GM23248 (cell line): ENCODE measurements at regions not wholly inside any gene's neighbourhood (a gene's known extent, or its start where the extent isn't known, plus 50 kb on each side); places are given as distances from the start of the nearest gene placed in this dataset.
"Not testable (repeated sequence)": the region's sequence is repeated elsewhere in the genome, so short reads cannot be mapped to it uniquely, and the experiment has no call there.

Source experiments
- DNase-seq: peaks from one replicate; pipeline ENCODE4 v3.0.0-alpha.2; 2015
- H2AFZ ChIP-seq: fragments of 200-600 bp; sonication (generic); 2 replicates; pipeline ENCODE4 v1.6.1; 2016; ENCODE audit warnings: antibody characterized with exemption
- H3F3A ChIP-seq: fragments of 200-600 bp; sonication (generic); 2 replicates; pipeline ENCODE4 v1.6.1; 2016; ENCODE audit warnings: mild to moderate bottlenecking, antibody characterized with exemption, mixed run types; ENCODE audit not compliant: insufficient read depth
- H3K27ac ChIP-seq: fragments of 200-600 bp; sonication (generic); 2 replicates; pipeline ENCODE4 v1.5.1; 2016; ENCODE audit warnings: mild to moderate bottlenecking
- H3K27me3 ChIP-seq: fragments of 200-600 bp; sonication (generic); replicated peaks from 2 replicates; pipeline ENCODE4 v1.6.1; 2016; ENCODE audit warnings: mild to moderate bottlenecking; ENCODE audit not compliant: insufficient read depth
- H3K36me3 ChIP-seq: fragments of 200-600 bp; sonication (generic); 2 replicates; pipeline ENCODE4 v1.6.1; 2016; ENCODE audit warnings: low read depth, mild to moderate bottlenecking
- H3K4me1 ChIP-seq: fragments of 200-600 bp; sonication (generic); 2 replicates; pipeline ENCODE4 v1.6.1; 2016; ENCODE audit warnings: mild to moderate bottlenecking; ENCODE audit not compliant: insufficient read depth
- H3K4me2 ChIP-seq: fragments of 200-600 bp; sonication (generic); one replicate; pipeline ENCODE4 v1.6.1; 2016; ENCODE audit warnings: mild to moderate bottlenecking; ENCODE audit not compliant: unreplicated experiment
- H3K4me3 ChIP-seq: fragments of 200-600 bp; sonication (generic); 2 replicates; pipeline ENCODE4 v1.5.1; 2016; ENCODE audit warnings: mild to moderate bottlenecking
- H3K79me2 ChIP-seq: fragments of 200-600 bp; sonication (generic); 2 replicates; pipeline ENCODE4 v1.6.1; 2016; ENCODE audit warnings: mild to moderate bottlenecking; ENCODE audit not compliant: insufficient read depth
- H3K9ac ChIP-seq: fragments of 200-600 bp; sonication (generic); 2 replicates; pipeline ENCODE4 v1.6.1; 2016; ENCODE audit warnings: mild to moderate bottlenecking
- H3K9me2 ChIP-seq: fragments of 200-600 bp; sonication (generic); 2 replicates; pipeline ENCODE4 v1.6.1; 2016; ENCODE audit warnings: mixed run types, mild to moderate bottlenecking, moderate library complexity; ENCODE audit not compliant: insufficient read depth
- H3K9me3 ChIP-seq: fragments of 200-600 bp; sonication (generic); one replicate; pipeline ENCODE4 v1.6.1; 2017; ENCODE audit warnings: low read depth
- H4K20me1 ChIP-seq: fragments of 200-600 bp; sonication (generic); 2 replicates; pipeline ENCODE4 v1.6.0; 2016; ENCODE audit not compliant: insufficient read depth
- EZH2 ChIP-seq: fragments of 200-600 bp; sonication (generic); IDR thresholded peaks from 2 replicates; pipeline ENCODE4 v1.6.1; 2018; ENCODE audit warnings: antibody characterized with exemption, mild to moderate bottlenecking; ENCODE audit not compliant: insufficient read depth, poor library complexity, severe bottlenecking
- EZH2phosphoT487 ChIP-seq: fragments of 200-600 bp; sonication (generic); IDR thresholded peaks from 2 replicates; pipeline ENCODE4 v1.6.1; 2018; ENCODE audit warnings: antibody characterized with exemption, moderate library complexity, mild to moderate bottlenecking, low read depth; ENCODE audit not compliant: insufficient read depth
- WGBS, 2 experiments: methylation state at CpG; one replicate each; pipeline ENCODE4 v1.1.6; 2015 to 2017; ENCODE audit warnings: low lambda C conversion rate in 2 of 2, low coverage in 1 of 2; ENCODE audit errors: missing lambda C conversion rate in 2 of 2; 5-methylcytosine and 5-hydroxymethylcytosine counted together
- in situ Hi-C: fragments of 300-500 bp; cut with MboI; formaldehyde crosslinking; loops from 2 replicates; pipeline ENCODE4 v1.15.0; 2020

DNA sequence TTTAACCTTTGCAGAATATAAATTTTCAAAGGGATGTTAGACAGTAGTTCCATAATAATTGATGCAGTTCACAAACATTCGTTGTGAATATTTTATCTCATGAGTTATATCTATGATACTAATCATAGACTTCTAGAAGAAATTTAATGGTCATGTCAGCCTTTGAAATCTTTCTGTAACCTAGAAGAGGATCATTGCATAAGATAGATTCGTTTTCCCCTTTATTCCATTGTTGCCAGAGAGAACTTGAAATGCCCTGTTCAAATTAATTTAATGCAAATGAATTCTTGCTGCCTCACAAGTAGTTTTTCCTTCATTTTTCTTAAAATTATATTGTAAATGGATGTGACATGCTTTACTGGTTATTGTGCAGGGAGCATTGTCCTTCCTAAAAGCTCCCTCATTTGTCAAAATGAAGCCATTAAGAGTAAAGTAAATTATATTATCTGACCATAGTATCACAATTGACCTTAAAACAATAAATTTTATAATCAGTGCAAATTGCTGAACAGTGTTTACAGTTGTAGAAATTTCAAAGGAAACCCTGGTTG, 128.5 kb upstream of the ZNF717 start:
- H3K9me2 ChIP-seq = no peaks in the 10 kb centered on the region
- 4 to 6% methylated on average over 2 of the region's 2 CpGs for WGBS, 2 experiments
- no peak overlapping the region for H2AFZ ChIP-seq
- no peak overlapping the region for H3K4me2 ChIP-seq
- no peaks in the 10 kb centered on the region for H3K4me1 ChIP-seq
- no peaks in the 10 kb centered on the region for H3K36me3 ChIP-seq
- H3F3A ChIP-seq = no peaks in the 10 kb centered on the region
- H3K4me3 ChIP-seq = no peak overlapping the region
- H3K27me3 ChIP-seq = no peaks in the 10 kb centered on the region
- no peaks in the 10 kb centered on the region for H4K20me1 ChIP-seq
- in situ Hi-C loops = no loop called here
- no peaks in the 10 kb centered on the region for H3K9me3 ChIP-seq
- no peaks in the 10 kb centered on the region for H3K79me2 ChIP-seq
- H3K9ac ChIP-seq = no peak overlapping the region
- TF ChIP-seq EZH2phosphoT487 = no peak
- TF ChIP-seq EZH2 = no peak
- H3K27ac ChIP-seq = no peak overlapping the region
- no peak for DNase-seq

DNA sequence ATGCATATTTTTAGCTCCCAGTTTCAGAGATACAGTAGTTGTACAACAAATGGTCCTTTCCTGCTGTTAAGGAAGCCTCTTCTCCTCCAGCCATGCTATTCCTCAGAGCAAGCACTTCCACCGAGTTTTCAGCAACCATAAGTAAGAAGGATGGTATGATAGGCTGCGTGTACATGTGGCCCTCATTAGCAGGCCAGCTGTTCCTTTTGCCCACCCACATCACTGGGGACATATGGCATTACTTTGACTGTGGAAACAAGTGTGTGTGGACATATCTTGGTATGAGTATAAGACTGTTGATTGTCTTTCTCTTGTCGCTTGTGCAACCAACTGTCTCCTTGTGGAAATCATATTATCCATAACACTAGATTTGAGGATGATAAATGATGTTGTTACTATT, 129.4 kb upstream of the ZNF717 start:
- H3K4me1 ChIP-seq, H3K9me3 ChIP-seq, H3K4me3 ChIP-seq, H4K20me1 ChIP-seq, H3F3A ChIP-seq, in situ Hi-C loops, H2AFZ ChIP-seq, H3K27me3 ChIP-seq, H3K36me3 ChIP-seq, DNase-seq, H3K79me2 ChIP-seq, H3K9ac ChIP-seq, H3K9me2 ChIP-seq, H3K27ac ChIP-seq, H3K4me2 ChIP-seq: not testable (repeated sequence)
- WGBS, 2 experiments = 12 to 13% methylated on average over 3 of the region's 3 CpGs

DNA sequence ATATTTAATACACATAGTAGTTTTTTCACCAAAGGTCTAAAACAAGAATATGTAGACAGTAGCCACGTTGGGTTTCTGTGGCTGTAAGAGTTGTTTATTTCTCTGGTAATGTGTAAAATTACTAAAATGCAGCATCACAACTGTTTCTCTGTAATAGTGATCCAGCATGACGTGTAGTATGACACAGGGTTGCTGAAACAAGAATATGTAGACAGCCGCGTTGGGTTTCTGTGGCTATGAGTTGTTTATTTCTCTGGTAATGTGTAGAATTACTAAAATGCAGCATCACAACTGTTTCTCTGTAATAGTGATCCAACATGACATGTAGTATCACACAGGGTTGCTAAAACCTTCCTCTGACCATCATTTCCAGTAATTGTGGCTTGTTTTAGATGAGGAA, 153.6 kb upstream of the ZNF717 start:
- Histone ChIP-seq H3K36me3 (no peaks in the 10 kb centered on the region), H3K9ac (no peak overlapping the region), H3K27ac (no peak overlapping the region), H3K4me1 (no peaks in the 10 kb centered on the region), H3K4me2 (no peak overlapping the region), H2AFZ (no peak overlapping the region), H3K27me3 (no peaks in the 10 kb centered on the region), H3F3A (no peaks in the 10 kb centered on the region), H3K9me2 (no peaks in the 10 kb centered on the region), H3K79me2 (no peaks in the 10 kb centered on the region), H3K4me3 (no peak overlapping the region), H3K9me3 (no peaks in the 10 kb centered on the region), H4K20me1 (no peaks in the 10 kb centered on the region)
- in situ Hi-C loops = no loop called here
- TF ChIP-seq EZH2 (no peak), EZH2phosphoT487 (no peak)
- DNase-seq = no peak
- 30 to 36% methylated on average over 4 of the region's 4 CpGs for WGBS, 2 experiments

DNA sequence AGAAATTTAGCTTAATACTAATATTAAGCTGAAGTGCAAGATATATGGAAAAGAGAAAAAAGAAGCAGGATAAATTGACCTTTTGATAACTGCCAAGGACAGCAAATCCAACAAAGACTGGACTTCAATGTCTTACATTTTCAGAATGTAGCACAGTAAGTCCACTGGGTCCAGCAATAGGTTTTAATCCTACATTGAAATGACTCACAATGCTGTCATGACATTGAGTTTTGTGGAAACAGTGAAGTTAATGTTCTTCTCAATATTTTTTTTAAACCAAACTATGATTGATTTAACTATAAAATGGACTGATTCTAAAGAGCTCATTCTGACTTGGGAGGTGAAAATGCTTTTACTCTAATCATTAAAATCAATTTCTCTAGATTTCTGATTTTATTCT, 166.6 kb upstream of the ZNF717 start:
- no peaks in the 10 kb centered on the region for H4K20me1 ChIP-seq
- no peaks in the 10 kb centered on the region for H3K4me1 ChIP-seq
- no peak overlapping the region for H3K4me2 ChIP-seq
- no peak overlapping the region for H3K4me3 ChIP-seq
- H3K27ac ChIP-seq = no peak overlapping the region
- no peaks in the 10 kb centered on the region for H3K9me3 ChIP-seq
- in situ Hi-C loops = no loop called here
- H3F3A ChIP-seq = no peaks in the 10 kb centered on the region
- H3K27me3 ChIP-seq = no peaks in the 10 kb centered on the region
- H3K9me2 ChIP-seq = no peaks in the 10 kb centered on the region
- peak; percentile 5 for DNase-seq
- H3K36me3 ChIP-seq = no peaks in the 10 kb centered on the region
- no peak overlapping the region for H3K9ac ChIP-seq
- TF ChIP-seq EZH2phosphoT487 (no peak), EZH2 (no peak)
- H3K79me2 ChIP-seq = no peaks in the 10 kb centered on the region
- H2AFZ ChIP-seq = no peak overlapping the region

DNA sequence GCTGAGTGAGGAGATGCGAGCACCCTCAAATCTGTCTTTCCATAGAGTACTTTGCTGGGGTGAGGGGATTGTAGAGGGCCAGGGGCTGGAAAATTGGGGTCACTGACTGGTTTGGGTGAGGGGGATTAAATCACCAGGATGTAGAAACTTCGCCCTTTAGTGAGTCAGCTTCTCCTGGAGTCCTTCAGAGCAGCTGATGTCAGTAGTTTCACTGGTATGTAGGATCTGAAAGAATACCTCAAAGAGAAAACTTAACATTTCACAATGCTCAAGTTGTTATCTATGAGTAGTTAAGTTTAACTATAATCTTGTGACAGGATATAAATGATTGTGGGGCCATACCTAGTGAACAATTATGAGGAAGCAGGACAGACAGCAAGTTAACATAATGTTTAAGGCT, 174.7 kb upstream of the ZNF717 start:
- H3K79me2 ChIP-seq, H3K36me3 ChIP-seq, H3K9ac ChIP-seq, H3K9me3 ChIP-seq, H2AFZ ChIP-seq, H3K4me1 ChIP-seq, H4K20me1 ChIP-seq, H3K4me2 ChIP-seq, H3K27me3 ChIP-seq, H3K4me3 ChIP-seq, H3K27ac ChIP-seq, H3K9me2 ChIP-seq, in situ Hi-C loops, H3F3A ChIP-seq, DNase-seq: not testable (repeated sequence)
- whole genome bisulfite sequencing, 2 experiments = 24 to 43% methylated on average over 2 of the region's 2 CpGs

DNA sequence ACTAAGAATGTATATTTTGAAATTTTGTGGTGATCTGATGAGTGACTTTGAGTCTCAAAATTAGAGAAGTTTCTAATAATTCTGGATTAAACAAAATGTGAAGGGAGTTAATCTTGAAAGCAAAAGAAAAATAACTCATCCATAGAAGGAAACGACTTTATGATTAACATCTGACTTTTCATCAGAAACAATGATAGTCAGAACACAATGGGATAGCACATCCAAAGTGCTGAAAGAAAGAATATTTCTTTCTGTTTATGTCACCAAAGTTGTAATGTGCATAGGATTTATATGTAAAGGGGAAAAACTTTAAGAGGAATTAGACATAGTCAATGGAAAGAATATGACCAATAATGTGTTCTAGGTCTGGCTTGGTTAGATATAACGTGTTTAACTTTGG, 176.7 kb upstream of the ZNF717 start:
- H3K4me2 ChIP-seq, H3K9me2 ChIP-seq, H4K20me1 ChIP-seq, H2AFZ ChIP-seq, H3K9me3 ChIP-seq, in situ Hi-C loops, H3K4me3 ChIP-seq, H3K4me1 ChIP-seq, H3K36me3 ChIP-seq, H3K27me3 ChIP-seq, H3K27ac ChIP-seq, H3F3A ChIP-seq, DNase-seq, H3K79me2 ChIP-seq, H3K9ac ChIP-seq: not testable (repeated sequence)
- WGBS, 2 experiments = 22% methylated on average over 2 of the region's 2 CpGs
